ENCODE measurements at regions not wholly inside any gene's neighbourhood (a gene's known extent, or its start where the extent isn't known, plus 50 kb on each side); places are given as distances from the start of the nearest gene placed in this dataset.

- TF ChIP-seq, protein P1, sequence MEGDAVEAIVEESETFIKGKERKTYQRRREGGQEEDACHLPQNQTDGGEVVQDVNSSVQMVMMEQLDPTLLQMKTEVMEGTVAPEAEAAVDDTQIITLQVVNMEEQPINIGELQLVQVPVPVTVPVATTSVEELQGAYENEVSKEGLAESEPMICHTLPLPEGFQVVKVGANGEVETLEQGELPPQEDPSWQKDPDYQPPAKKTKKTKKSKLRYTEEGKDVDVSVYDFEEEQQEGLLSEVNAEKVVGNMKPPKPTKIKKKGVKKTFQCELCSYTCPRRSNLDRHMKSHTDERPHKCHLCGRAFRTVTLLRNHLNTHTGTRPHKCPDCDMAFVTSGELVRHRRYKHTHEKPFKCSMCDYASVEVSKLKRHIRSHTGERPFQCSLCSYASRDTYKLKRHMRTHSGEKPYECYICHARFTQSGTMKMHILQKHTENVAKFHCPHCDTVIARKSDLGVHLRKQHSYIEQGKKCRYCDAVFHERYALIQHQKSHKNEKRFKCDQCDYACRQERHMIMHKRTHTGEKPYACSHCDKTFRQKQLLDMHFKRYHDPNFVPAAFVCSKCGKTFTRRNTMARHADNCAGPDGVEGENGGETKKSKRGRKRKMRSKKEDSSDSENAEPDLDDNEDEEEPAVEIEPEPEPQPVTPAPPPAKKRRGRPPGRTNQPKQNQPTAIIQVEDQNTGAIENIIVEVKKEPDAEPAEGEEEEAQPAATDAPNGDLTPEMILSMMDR (optimal IDR thresholded peaks at IDR 0.05 in 1 of 3, IDR thresholded peaks at IDR 0.05 in 1 of 3, conservative IDR thresholded peaks at IDR 0.05 in 1 of 3; ENCODE audit: extremely low read depth in 1 of 3, insufficient read depth in 2 of 3, low read length in 3 of 3): no peak
- TF ChIP-seq EZH2 (IDR thresholded peaks at IDR 0.05; ENCODE audit: low read length): no peak
These were observed 175.5 kb upstream of the RORA start for GRCh38 chr15:61404567-61404966.

Data from keratinocyte (primary cell).